GM21786 (cell line): ENCODE measurements at regions not wholly inside any gene's neighbourhood (a gene's known extent, or its start where the extent isn't known, plus 50 kb on each side); places are given as distances from the start of the nearest gene placed in this dataset.

Experiments used
- ATAC-seq: cut with Tn5 transposase; IDR thresholded peaks from one replicate; pipeline ENCODE4 v1.9.1; 2021; ENCODE audit not compliant: unreplicated experiment

DNA sequence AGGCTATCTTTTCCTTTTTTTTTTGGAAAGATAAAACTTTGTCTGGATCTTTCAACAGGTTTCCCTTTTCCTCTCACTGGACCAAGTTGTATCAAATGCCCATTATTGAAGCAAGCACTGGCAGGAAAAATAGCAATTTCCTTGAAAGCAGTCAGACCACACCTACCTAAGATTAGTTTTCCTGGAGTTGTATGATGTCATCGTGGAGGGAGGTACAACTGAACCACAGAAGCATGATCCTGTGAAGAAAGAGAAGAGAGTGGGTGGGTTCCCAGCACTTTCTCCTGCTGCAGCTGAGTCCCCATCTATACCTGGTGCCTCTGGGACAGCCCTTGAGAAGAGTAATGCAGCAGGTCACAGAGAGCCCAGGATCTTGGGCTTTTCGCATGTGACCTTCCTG is 63.6 kb upstream of the ERCC4 start:
- no peak for ATAC-seq

GRCh38 chr16:13856811-13857511 is 63.0 kb upstream of the ERCC4 start:
- no peak for ATAC-seq

DNA sequence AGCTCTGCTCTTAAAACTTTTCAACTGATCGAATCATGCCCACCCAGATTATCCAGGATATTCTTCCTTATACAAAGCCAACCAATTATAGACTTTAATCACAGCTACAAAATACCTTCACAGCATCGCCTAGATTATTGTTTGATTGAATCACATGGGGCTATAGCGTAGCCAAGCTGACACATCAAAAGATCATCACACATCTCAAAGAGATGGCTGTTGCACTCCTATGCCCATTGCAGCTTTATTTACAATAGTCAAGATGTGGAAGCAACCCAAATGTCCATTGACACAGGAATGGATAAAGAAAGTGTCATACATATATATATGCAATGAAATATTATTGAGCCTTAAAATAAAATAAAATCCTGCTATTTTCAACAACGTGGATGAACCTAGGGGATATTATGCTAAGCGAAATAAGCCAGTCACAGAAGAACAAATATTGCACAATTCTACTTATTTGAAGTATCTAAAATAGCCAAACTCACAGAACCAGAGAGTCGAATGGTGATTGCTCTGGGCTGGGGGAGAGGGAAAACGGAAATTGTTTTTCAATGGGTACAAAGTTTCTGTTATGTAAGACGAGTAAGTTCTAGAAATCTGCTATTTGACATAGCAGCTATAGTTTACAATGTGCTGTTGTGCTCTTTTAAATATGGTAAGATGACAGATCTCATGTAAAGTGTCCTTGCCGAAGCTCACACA is 60.9 kb upstream of the ERCC4 start:
- no peak for ATAC-seq

- no peak for ATAC-seq
Observed at GRCh38 chr16:13863075-13863765, 56.7 kb upstream of the ERCC4 start.

DNA sequence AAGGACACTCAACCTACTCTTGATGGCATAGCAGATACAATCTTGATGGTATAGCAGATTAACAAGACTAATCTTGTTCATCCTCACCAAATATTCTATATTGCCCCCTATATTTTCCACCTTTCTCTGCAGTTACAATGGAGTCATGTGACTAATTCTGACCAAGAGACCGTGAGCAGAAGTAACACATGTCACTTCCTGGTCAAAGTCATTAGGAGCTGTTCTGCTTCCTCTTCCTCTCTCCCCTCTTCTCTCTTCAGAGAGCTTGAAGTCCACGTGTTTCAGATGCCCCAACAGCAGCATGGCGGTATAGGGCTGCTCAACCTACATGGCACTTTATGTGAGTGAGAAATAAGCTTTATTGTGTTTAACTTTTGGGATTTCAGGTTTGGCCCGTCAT is 55.3 kb upstream of the ERCC4 start:
- ATAC-seq, result no peak

DNA sequence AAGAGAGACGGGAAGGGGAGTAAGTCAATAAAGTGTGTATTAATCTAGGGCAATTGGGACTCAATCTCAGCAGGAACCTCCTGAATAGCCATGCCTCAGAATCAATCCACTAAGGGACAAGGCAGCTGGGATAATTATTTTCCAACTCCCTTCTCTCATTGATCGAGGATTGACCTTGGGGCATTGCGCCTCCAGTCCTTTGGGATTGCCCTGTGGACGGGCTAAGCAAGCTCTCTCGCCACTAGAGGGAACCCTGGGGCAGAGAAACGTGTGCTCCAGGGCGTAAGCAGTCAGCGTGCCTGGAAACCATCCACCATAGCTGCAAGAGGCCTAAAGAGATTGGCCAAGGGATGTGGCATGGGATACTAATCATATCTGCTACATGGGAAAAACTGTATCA is 53.9 kb upstream of the ERCC4 start:
- ATAC-seq, result no peak
